CD4-positive, alpha-beta T cell treated with Interleukin-4 for 4 hours (primary cell): ENCODE measurements at regions not wholly inside any gene's neighbourhood (a gene's known extent, or its start where the extent isn't known, plus 50 kb on each side); places are given as distances from the start of the nearest gene placed in this dataset.
"Not testable (repeated sequence)": the region's sequence is repeated elsewhere in the genome, so short reads cannot be mapped to it uniquely, and the experiment has no call there.

Experiments
- DNase-seq: peaks from one replicate; pipeline ENCODE4 v3.0.0-alpha.2; 2020

- DNase-seq: no peak
These were observed 310.6 kb upstream of the ATP11B start for GRCh38 chr3:182482705-182483104.

- DNase-seq: no peak
These were observed 308.6 kb upstream of the ATP11B start for GRCh38 chr3:182484682-182485081.

- DNase-seq: no peak
These were observed 308.0 kb upstream of the ATP11B start for GRCh38 chr3:182485301-182485700.

GRCh38 chr3:182486463-182486862 is 306.8 kb upstream of the ATP11B start:
- DNase-seq: no peak

- DNase-seq: no peak
These were observed 306.2 kb upstream of the ATP11B start for GRCh38 chr3:182487143-182487542.

- no peak for DNase-seq
These were observed 305.7 kb upstream of the ATP11B start for GRCh38 chr3:182487611-182488010.

- no peak for DNase-seq
These were observed 302.5 kb upstream of the ATP11B start for GRCh38 chr3:182490596-182491491.

- no peak for DNase-seq
These were observed 301.7 kb upstream of the ATP11B start for GRCh38 chr3:182491577-182491976.

- no peak for DNase-seq
These were observed 300.8 kb upstream of the ATP11B start for GRCh38 chr3:182492536-182492935.

- DNase-seq: no peak
These were observed 293.0 kb upstream of the ATP11B start for GRCh38 chr3:182500289-182500688.

- DNase-seq: no peak
These were observed 291.4 kb upstream of the ATP11B start for GRCh38 chr3:182501856-182502255.

GRCh38 chr3:182503401-182503800 is 289.9 kb upstream of the ATP11B start:
- no peak for DNase-seq

- DNase-seq: no peak
These were observed 284.2 kb upstream of the ATP11B start for GRCh38 chr3:182508919-182509711.

GRCh38 chr3:182509844-182510460 is 283.4 kb upstream of the ATP11B start:
- no peak for DNase-seq

GRCh38 chr3:182514236-182514964 is 278.9 kb upstream of the ATP11B start:
- DNase-seq: no peak

GRCh38 chr3:182516597-182517336 is 276.5 kb upstream of the ATP11B start:
- no peak for DNase-seq

- DNase-seq: no peak
These were observed 273.7 kb upstream of the ATP11B start for GRCh38 chr3:182519569-182519968.

- no peak for DNase-seq
These were observed 272.0 kb upstream of the ATP11B start for GRCh38 chr3:182521339-182521738.

- not testable (repeated sequence) for DNase-seq
These were observed 269.9 kb upstream of the ATP11B start for GRCh38 chr3:182523424-182523823.

GRCh38 chr3:182523836-182524235 is 269.5 kb upstream of the ATP11B start:
- DNase-seq: no peak

GRCh38 chr3:182524711-182525401 is 268.4 kb upstream of the ATP11B start:
- DNase-seq: no peak
